LNCaP clone FGC (cell line): ENCODE measurements at regions not wholly inside any gene's neighbourhood (a gene's known extent, or its start where the extent isn't known, plus 50 kb on each side); places are given as distances from the start of the nearest gene placed in this dataset.
A peak's percentile ranks its signal among the peaks of the same experiment; 100 is the strongest.
"Not testable (repeated sequence)": the region's sequence is repeated elsewhere in the genome, so short reads cannot be mapped to it uniquely, and the experiment has no call there.

ENCODE experiments used
- DNase-seq: peaks from one replicate; pipeline ENCODE4 v3.0.0-alpha.2; 2011; ENCODE audit warnings: low read depth
- H3K4me3 ChIP-seq: 2 replicates; pipeline ENCODE4 v1.5.1; 2011; ENCODE audit warnings: mild to moderate bottlenecking, low read depth, low read length, control low read depth
- TF ChIP-seq, protein P1 (sequence below): IDR thresholded peaks from 2 replicates; pipeline ENCODE4 v1.5.1; 2012; ENCODE audit warnings: mild to moderate bottlenecking; ENCODE audit not compliant: control insufficient read depth, insufficient read depth; ENCODE audit errors: extremely low read depth

DNA sequence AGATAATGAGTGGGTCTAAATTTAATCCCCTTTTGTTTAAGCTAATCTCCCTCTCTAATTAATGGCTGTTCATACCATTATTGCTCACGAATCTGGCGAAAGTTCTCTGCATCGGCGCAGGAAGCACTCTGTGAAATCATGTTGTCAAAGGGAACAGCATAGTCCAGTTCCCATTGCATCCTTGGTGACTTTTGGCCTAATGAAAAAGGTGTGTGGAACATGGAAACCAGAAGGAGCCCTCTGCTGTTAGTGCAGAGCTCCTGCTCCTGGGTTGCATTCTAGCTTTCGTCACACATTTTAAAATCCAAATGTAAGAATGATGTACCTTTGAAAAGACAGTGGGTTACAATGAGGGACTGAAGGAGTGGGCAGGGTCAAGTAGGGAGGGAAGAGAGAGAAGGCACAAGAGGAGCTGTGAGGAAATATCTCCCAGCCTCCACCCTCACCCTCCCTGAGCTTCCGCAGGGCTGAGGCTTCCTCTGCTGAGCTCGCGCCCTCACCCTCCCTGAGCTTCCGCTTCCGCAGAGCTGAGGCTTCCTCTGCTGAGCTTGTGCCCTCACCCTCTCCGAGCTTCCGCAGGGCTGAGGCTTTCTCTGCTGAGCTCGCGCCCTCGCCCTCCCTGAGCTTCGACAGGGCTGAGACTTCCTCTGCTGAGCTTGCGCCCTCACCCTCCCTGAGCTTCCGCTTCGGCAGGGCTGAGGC lies 754.3 kb upstream of the TPTE start:
- TF ChIP-seq, protein P1, sequence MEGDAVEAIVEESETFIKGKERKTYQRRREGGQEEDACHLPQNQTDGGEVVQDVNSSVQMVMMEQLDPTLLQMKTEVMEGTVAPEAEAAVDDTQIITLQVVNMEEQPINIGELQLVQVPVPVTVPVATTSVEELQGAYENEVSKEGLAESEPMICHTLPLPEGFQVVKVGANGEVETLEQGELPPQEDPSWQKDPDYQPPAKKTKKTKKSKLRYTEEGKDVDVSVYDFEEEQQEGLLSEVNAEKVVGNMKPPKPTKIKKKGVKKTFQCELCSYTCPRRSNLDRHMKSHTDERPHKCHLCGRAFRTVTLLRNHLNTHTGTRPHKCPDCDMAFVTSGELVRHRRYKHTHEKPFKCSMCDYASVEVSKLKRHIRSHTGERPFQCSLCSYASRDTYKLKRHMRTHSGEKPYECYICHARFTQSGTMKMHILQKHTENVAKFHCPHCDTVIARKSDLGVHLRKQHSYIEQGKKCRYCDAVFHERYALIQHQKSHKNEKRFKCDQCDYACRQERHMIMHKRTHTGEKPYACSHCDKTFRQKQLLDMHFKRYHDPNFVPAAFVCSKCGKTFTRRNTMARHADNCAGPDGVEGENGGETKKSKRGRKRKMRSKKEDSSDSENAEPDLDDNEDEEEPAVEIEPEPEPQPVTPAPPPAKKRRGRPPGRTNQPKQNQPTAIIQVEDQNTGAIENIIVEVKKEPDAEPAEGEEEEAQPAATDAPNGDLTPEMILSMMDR: peak; percentile 42
- DNase-seq, H3K4me3 ChIP-seq: not testable (repeated sequence)

DNA sequence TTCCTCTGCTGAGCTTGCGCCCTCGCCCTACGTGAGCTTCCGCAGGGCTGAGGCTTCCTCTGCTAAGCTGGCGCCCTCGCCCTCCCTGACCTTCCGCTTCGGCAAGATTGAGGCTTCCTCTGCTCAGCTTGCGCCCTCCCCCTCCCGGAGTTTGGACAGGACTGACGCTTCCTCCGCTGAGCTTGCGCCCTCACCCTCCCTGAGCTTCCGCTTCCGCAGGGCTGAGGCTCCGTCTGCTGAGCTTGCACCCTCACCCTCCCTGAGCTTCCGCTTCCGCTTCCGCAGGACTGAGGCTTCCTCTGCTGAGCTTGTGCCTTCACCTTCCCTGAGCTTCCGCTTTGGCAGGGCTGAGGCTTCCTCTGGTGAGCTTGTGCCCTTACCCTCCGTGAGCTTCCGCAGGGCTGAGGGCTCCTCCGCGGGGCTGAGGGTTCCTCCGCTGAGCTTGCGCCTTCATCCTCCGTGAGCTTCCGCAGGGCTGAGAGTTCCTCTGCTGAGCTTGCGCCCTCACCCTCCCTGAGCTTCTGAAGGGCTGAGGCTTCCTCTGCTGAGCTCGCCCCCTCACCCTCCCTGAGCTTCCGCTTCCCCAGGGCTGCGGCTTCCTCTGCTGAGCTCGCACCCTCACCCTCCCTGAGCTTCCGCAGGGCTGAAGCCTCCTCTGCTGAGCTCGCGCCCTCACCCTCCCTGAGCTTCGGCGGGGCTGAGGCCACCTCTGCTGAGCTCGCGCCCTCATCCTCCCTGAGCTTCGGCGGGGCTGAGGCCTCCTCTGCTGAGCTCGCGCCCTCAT lies 753.6 kb upstream of the TPTE start:
- DNase-seq: no peak
- no peak overlapping the region for H3K4me3 ChIP-seq
- TF ChIP-seq, protein P1: no peak

DNA sequence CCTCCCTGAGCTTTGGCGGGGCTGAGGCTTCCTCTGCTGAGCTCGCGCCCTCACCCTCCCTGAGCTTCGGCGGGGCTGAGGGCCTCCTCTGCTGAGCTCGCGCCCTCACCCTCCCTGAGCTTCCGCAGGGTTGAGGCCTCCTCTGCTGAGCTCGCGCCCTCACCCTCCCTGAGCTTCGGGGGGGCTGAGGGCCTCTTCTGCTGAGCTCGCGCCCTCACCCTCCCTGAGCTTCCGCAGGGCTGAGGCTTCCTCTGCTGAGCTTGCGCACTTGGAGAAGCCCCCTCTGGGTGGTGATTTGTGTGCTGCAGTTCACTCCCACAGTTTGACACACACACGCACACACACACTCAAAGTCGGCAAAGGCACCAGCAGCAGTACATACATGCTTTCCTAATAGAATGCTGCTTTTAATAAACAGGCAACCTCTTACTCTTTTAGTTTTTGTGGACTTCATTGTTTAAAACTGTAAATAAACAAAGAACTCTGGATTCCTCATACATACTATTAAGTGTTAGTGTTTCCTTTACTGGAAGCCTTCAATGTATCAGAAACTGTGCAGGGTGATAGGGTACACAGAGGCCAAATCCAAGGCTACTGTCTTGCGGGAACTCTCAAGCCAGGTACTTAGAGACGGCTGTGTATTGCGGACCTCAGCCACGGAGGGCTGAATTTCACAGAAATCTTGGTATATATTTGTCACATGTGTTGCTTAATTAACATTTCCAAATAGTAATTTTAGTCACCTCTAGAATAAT lies 752.8 kb upstream of the TPTE start:
- not testable (repeated sequence) for H3K4me3 ChIP-seq, DNase-seq

DNA sequence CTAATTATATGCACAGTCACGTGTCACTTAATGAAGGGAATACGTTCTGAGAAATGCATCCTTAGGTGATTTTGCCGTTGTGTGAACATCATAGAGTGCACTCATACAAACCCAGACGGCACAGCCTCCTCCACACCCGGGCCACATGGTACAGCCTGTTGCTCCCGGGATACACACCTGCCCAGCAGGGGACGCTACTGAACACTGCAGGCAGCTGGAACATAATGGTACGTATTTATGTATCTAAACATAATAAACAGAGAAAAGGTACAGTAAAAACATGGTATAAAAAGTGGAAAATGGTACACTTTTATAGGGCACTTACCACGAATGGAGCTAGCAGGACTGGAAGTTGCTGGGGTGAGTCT lies 752.3 kb upstream of the TPTE start:
- not testable (repeated sequence) for H3K4me3 ChIP-seq, DNase-seq

DNA sequence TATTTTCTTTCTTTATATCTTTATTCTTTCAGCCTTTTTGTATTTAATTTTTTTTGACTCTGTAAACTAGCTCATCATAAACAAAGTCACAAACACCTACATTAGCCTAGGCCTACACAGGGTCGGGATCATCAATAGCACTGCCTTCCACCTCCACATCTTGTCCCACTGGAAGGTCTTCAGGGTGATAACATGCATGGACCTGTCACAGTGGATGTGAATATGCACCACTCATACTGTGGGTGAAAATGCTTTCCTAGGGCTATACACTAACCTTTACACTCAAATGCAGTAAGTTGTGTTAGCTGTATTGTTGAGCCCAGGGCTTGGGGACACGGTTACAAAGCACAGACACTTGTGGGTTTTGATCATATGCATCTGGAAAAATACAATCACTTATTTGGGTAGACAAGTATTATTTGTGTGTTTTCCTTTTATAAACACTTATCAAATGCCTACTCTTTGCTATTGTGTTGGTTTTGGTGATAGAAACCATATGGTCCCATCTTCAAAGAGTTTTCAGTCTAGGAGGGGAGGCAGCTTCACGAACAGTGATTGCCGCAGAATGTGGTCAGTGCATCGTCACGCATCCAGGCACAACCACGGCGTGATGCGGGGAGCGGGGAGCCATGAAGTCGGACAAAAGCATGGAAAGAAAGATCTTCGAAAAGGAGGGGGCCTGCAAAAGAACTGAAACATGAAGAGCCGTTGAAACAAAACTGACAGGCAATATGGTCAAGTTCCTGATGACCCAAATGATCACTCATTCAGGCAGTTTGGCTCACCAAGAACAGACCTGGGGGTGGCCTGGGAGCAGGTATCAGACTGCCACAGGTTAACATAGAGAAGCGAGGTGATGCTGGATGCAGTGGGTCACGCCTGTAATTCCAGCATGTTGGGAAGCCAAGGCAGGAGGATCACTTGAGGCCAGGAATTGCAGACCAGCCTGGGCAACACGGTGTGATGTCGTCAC lies 751.4 kb upstream of the TPTE start:
- not testable (repeated sequence) for H3K4me3 ChIP-seq, DNase-seq

DNA sequence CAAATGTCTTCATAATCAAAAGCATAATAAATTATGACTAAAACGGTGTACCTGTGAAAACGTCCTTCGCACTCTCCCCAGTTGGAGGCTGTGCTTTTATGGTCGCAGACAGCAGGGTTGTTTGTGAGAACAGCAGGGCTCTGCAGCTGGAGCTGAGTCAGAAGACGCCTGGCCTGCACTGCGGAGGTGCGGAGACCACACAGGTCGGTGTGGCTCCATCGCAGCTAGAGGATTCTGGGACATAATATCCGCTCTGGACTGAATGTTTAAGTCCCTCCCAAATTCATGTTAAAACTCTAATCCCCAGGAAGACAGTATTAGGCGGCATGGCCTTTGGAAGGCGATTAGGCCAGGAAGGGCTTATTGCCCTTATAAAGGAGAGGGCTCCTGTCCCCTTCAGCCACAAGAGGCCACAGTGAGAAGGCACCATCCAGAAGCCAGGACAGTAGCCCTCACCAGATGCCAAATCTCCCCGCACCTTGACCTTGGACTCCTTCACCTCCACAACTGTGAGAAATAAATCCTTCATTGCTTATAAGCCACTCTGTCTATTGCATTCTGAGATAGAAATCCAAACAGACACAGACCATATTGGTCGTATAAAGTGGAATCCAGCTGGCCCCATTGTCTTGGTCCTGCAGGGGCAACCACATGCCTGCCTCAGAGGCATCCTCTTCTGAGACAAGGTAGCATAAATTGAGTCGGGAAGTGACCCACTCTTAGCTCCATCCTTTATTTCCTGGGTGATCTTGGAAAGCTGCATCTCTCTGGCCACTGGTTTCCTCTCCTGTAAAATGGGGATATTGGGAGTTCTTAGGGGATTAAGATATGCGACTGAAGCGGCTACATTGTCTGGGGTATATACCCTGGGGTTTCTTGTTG lies 749.7 kb upstream of the TPTE start:
- not testable (repeated sequence) for H3K4me3 ChIP-seq, DNase-seq

DNA sequence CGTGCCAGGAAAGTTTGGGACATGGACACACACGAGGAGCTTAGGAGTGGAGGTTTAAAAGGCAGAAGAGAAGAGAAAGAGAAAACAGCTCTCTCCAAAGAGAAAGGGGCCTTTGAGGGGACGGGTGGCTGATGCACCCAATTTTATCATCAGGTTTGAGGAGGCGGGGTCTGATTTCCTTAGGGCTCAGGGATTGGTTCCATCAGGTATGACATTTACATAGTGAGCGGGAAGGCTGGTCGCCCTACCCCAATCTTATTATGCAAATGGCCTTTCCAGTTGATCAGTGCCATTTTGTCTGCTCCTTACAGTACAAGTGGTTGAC lies 749.1 kb upstream of the TPTE start:
- no peak for DNase-seq
- TF ChIP-seq, protein P1: no peak
- H3K4me3 ChIP-seq: no peak overlapping the region

DNA sequence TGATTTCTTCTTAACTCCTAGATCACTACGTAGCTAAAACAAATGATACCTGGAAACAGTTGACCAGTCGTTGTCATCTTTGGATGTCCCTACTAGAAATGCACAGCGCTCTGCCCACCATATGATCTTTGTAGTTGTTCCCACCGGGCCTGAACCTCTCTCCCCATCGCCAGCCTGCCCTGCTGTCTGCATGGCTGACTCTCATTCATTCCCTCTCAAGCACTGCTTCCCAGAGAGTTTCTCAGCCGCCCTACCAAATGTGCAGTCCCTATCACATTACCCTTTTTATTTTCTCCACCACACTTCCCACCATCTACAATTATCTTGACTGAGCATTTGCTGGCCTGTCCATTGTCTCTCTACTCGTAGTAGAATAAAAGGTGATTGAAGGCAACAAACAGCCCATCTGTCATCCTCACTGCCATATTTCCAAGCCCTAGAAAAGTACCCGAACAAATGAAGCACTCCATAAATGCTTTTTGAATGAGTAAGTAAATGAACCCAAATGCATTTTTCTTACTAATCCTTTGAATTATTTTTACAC lies 748.4 kb upstream of the TPTE start:
- not testable (repeated sequence) for DNase-seq

More for the DNA sequence above, 748.4 kb upstream of the TPTE start:
- H3K4me3 ChIP-seq: not testable (repeated sequence)
